KMS-11 (cell line): ENCODE measurements at regions not wholly inside any gene's neighbourhood (a gene's known extent, or its start where the extent isn't known, plus 50 kb on each side); places are given as distances from the start of the nearest gene placed in this dataset.

Experiments used
- H2AFZ ChIP-seq: fragments of 200-600 bp; sonication (generic); 2 replicates; pipeline ENCODE4 v1.6.1; 2016; ENCODE audit warnings: antibody characterized with exemption, mixed run types, low read depth
- H3K27ac ChIP-seq: fragments of 200-600 bp; sonication (generic); 2 replicates; pipeline ENCODE4 v1.6.1; 2016; ENCODE audit warnings: mild to moderate bottlenecking, mixed run types
- H3K27me3 ChIP-seq: fragments of 200-600 bp; sonication (generic); 2 replicates; pipeline ENCODE4 v1.6.1; 2017; ENCODE audit warnings: mild to moderate bottlenecking, low read depth, mixed run types, moderate library complexity; ENCODE audit not compliant: insufficient read depth
- H3K36me3 ChIP-seq: fragments of 200-600 bp; sonication (generic); 2 replicates; pipeline ENCODE4 v1.6.1; 2017; ENCODE audit warnings: mild to moderate bottlenecking, mixed run types; ENCODE audit not compliant: insufficient read depth
- H3K4me1 ChIP-seq: fragments of 200-600 bp; sonication (generic); 2 replicates; pipeline ENCODE4 v1.6.1; 2016; ENCODE audit warnings: mild to moderate bottlenecking, low read depth, mixed run types; ENCODE audit not compliant: poor library complexity, severe bottlenecking
- H3K4me2 ChIP-seq: fragments of 200-600 bp; sonication (generic); 2 replicates; pipeline ENCODE4 v1.7.0; 2016; ENCODE audit warnings: mild to moderate bottlenecking, mixed run types
- H3K4me3 ChIP-seq: fragments of 200-600 bp; sonication (generic); IDR thresholded peaks from 2 replicates; pipeline ENCODE4 v1.6.1; 2017; ENCODE audit warnings: low read depth, low read length, mixed read lengths; ENCODE audit not compliant: insufficient read depth
- H3K79me2 ChIP-seq: fragments of 200-600 bp; sonication (generic); 2 replicates; pipeline ENCODE4 v1.6.1; 2016; ENCODE audit warnings: low read depth, mixed run types; ENCODE audit not compliant: insufficient read depth
- H3K9ac ChIP-seq: fragments of 200-600 bp; sonication (generic); 2 replicates; pipeline ENCODE4 v1.6.1; 2016; ENCODE audit warnings: mild to moderate bottlenecking, mixed run types
- H4K20me1 ChIP-seq: fragments of 200-600 bp; sonication (generic); 2 replicates; pipeline ENCODE4 v1.6.1; 2016; ENCODE audit warnings: mild to moderate bottlenecking, mixed run types; ENCODE audit not compliant: insufficient read depth
- TF ChIP-seq, protein P1 (sequence below): fragments of 200-600 bp; sonication (generic); conservative IDR thresholded peaks from 2 replicates; pipeline ENCODE4 v1.6.1; 2017; ENCODE audit warnings: low read depth, mild to moderate bottlenecking, antibody characterized with exemption, low read length, moderate library complexity, mixed read lengths

DNA sequence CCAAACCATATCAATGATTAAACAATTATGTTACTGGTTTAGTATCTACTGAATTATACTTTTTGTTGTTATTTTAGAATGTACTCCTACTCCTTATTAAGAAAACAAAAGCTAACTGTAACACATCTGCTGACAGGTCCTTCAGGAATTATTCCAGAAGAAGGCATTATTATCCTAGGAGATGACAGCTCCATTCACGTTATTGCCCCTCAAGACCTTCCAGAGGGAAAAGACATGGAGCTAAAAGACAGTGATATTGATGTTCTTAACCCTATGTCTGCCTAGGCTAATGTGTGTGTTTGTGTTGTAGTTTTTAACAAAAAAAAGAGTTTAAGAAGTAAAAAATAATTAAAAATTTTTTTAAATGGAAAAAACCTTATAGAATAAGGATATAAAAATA lies 206.8 kb upstream of the KLHL4 start:
- Histone ChIP-seq H3K36me3 (no peaks in the 10 kb centered on the region), H3K4me2 (no peak overlapping the region), H3K4me3 (no peak overlapping the region), H3K4me1 (no peaks in the 10 kb centered on the region), H2AFZ (no peak overlapping the region), H3K9ac (no peak overlapping the region), H3K79me2 (no peaks in the 10 kb centered on the region), H3K27me3 (no peaks in the 10 kb centered on the region), H3K27ac (no peak overlapping the region), H4K20me1 (no peaks in the 10 kb centered on the region)
- TF ChIP-seq, protein P1, sequence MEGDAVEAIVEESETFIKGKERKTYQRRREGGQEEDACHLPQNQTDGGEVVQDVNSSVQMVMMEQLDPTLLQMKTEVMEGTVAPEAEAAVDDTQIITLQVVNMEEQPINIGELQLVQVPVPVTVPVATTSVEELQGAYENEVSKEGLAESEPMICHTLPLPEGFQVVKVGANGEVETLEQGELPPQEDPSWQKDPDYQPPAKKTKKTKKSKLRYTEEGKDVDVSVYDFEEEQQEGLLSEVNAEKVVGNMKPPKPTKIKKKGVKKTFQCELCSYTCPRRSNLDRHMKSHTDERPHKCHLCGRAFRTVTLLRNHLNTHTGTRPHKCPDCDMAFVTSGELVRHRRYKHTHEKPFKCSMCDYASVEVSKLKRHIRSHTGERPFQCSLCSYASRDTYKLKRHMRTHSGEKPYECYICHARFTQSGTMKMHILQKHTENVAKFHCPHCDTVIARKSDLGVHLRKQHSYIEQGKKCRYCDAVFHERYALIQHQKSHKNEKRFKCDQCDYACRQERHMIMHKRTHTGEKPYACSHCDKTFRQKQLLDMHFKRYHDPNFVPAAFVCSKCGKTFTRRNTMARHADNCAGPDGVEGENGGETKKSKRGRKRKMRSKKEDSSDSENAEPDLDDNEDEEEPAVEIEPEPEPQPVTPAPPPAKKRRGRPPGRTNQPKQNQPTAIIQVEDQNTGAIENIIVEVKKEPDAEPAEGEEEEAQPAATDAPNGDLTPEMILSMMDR, result no peak

DNA sequence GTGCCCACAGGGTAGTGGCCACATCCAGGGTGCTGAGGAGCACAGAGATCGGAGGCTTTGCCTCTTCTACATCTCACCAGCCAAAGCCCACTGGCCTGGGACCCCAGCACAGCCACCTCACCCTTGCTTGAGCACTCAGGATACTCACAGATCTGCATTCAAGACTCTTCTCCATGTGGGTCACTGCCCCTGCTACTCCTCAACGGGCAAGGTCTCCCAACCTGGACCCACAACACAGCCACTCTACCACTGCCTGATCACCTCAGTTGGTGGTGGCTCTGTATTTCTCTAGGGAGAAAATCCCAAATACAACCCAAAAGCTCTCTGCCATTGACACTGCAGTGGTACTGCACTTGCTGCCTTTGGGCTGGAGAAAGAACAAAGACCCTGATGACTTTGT lies 190.3 kb upstream of the KLHL4 start:
- H3K4me1 ChIP-seq, result no peaks in the 10 kb centered on the region
- no peak overlapping the region for H3K27ac ChIP-seq
- H3K27me3 ChIP-seq, result no peaks in the 10 kb centered on the region
- no peak overlapping the region for H3K4me2 ChIP-seq
- H3K9ac ChIP-seq, result no peak overlapping the region
- H3K79me2 ChIP-seq, result no peaks in the 10 kb centered on the region
- H3K4me3 ChIP-seq, result no peak overlapping the region
- TF ChIP-seq, protein P1, result no peak
- no peaks in the 10 kb centered on the region for H4K20me1 ChIP-seq
- H2AFZ ChIP-seq, result no peak overlapping the region
- H3K36me3 ChIP-seq, result no peaks in the 10 kb centered on the region

DNA sequence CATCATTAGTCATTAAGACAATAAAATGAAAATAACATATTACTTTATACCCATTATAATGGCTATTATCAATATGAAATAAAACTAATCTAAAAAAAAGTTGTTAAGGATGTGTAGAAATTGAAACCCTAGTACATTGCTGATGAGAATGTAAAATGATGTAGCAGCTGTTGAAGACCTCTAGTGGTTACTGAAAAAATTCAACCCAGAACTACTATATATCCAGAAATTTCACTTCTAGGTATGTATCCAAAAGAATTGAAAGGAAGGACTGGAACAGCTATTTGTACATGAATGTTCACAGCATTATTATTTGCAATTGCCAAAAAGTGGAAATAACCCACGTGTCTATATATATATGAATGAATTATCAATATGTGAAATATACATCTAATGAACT lies 180.3 kb upstream of the KLHL4 start:
- TF ChIP-seq, protein P1, result no peak
- H2AFZ ChIP-seq, result no peak overlapping the region
- no peaks in the 10 kb centered on the region for H3K36me3 ChIP-seq
- no peaks in the 10 kb centered on the region for H4K20me1 ChIP-seq
- no peaks in the 10 kb centered on the region for H3K4me1 ChIP-seq
- no peak overlapping the region for H3K9ac ChIP-seq
- H3K27ac ChIP-seq, result no peak overlapping the region
- H3K79me2 ChIP-seq, result no peaks in the 10 kb centered on the region
- no peaks in the 10 kb centered on the region for H3K27me3 ChIP-seq
- no peak overlapping the region for H3K4me3 ChIP-seq
- no peak overlapping the region for H3K4me2 ChIP-seq

DNA sequence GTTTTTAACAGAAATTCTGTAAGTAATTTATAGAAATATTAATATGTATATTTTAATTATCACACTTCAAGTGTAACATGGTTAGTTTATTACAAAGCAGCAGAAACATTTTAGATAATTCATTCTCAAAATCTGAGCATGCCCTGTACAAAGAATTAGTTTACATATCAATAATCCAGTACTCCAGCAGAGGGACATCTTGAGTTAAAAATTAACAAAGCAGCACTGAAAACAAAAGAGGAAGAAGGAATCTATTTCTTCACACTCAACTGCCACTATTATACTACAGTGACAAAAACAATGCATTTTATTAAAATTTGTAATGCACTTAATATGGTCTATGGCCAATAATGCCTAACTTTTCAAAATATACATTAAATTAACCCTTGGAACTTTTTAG lies 179.1 kb upstream of the KLHL4 start:
- H3K27me3 ChIP-seq, result no peaks in the 10 kb centered on the region
- no peaks in the 10 kb centered on the region for H3K36me3 ChIP-seq
- TF ChIP-seq, protein P1, result peak; percentile 39; the same call in 1 of the 2 replicates
- no peaks in the 10 kb centered on the region for H4K20me1 ChIP-seq
- no peak overlapping the region for H3K4me2 ChIP-seq
- no peaks in the 10 kb centered on the region for H3K79me2 ChIP-seq
- no peak overlapping the region for H3K9ac ChIP-seq
- no peak overlapping the region for H3K27ac ChIP-seq
- H3K4me1 ChIP-seq, result no peaks in the 10 kb centered on the region
- no peak overlapping the region for H2AFZ ChIP-seq
- H3K4me3 ChIP-seq, result no peak overlapping the region

DNA sequence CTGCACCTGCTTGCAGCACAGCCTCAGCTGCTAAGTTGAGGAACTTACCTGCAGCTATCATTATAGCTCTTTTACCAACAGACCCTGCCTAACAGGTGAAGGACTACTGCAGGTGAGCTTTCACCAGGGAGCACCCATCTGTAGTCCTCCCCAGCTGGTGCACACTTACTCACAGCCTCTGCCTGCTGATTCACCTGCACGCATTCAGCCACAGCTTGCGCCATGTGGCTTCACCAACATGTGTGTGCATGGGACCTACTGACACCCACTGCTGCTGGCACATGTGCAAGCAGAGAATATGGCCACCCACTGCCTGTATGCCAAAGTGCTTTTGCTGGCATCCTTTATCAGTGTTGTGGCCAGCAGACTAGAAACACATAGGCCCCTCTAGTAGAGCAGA lies 146.7 kb upstream of the KLHL4 start:
- H3K4me2 ChIP-seq, result no peak overlapping the region
- H3K9ac ChIP-seq, result no peak overlapping the region
- no peaks in the 10 kb centered on the region for H3K27me3 ChIP-seq
- no peak overlapping the region for H2AFZ ChIP-seq
- H3K4me1 ChIP-seq, result no peaks in the 10 kb centered on the region
- no peak overlapping the region for H3K27ac ChIP-seq
- no peak overlapping the region for H3K4me3 ChIP-seq
- no peaks in the 10 kb centered on the region for H3K36me3 ChIP-seq
- no peaks in the 10 kb centered on the region for H3K79me2 ChIP-seq
- TF ChIP-seq, protein P1, result no peak
- no peaks in the 10 kb centered on the region for H4K20me1 ChIP-seq
